ENCODE measurements at regions not wholly inside any gene's neighbourhood (a gene's known extent, or its start where the extent isn't known, plus 50 kb on each side); places are given as distances from the start of the nearest gene placed in this dataset.

GRCh38 chr2:226077841-226078240, 678.3 kb downstream of the NYAP2 start:
- no peak for DNase-seq (ENCODE audit: low read depth)

DNA sequence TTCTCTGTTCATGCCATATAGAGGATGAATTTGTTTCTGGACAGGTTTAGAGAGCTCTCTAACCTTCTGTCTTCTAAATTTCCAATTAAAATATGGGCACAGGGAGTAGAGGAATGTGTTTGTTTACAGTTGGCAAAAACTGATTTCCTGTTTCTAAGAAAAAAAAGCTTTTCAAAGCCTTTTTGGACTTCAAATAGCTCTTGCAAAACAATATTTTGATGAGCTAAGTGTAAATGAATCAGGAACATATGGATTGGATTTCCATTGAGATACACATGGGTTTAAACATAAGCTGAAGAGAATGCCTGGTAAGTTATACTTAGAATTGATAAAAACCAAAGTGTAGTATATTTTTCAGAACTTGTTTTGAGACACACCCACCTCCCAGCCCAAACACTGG, 677.5 kb downstream of the NYAP2 start:
- DNase-seq (ENCODE audit: low read depth), result no peak

- no peak for DNase-seq (ENCODE audit: low read depth)
Observed at GRCh38 chr2:226076529-226076928, 677.0 kb downstream of the NYAP2 start.

GRCh38 chr2:226074391-226074790, 674.9 kb downstream of the NYAP2 start:
- no peak for DNase-seq (ENCODE audit: low read depth)

DNA sequence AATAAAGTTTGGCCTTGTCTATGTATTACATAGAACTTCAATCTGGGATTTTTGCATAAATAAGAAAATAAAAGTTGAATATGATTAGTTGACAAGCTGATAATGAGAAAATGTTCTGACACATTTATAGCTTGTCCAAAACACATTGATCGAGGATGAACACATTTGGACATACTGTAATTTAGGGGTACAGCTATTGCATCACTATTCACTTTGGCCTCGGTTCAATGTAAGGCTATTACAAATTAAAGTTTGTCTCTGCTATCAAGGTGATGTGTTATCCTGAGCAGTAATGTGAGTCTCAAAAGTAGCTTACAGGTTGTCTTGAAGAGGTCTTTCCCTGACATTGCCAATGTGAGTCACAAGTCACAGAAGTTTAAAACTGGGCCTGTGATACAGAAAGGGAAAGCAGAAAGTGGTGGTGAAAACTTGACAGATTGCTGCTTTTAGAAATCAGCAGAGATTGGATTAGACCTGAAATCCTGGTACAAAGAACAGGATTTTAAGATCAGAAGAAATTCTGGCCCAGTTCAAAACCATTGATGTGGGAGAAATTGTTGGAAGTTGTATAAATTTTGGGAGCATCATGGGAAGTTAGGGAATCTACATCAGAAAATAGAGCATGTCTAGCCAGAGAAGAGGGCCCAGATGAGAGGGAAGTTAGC, 674.1 kb downstream of the NYAP2 start:
- no peak for DNase-seq (ENCODE audit: low read depth)

DNA sequence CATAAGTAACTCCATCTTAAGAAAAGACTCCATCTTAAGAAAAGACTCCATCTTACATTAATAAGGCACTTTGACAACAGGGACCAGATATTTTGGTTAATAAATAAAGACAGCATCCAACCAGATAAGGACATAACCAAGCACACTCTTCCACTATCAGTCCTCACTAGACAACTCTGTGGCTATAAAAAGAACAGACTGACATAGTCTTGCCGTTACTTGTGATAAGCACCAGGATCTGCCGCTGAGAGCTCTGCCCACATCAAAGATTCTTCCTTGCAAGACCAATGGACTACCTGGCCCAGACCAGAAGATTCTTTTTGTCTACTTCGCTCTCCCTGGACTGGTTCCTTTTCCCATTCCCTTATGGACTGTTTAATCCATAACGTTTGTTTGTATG, 667.4 kb downstream of the NYAP2 start:
- DNase-seq (ENCODE audit: low read depth), result no peak

DNA sequence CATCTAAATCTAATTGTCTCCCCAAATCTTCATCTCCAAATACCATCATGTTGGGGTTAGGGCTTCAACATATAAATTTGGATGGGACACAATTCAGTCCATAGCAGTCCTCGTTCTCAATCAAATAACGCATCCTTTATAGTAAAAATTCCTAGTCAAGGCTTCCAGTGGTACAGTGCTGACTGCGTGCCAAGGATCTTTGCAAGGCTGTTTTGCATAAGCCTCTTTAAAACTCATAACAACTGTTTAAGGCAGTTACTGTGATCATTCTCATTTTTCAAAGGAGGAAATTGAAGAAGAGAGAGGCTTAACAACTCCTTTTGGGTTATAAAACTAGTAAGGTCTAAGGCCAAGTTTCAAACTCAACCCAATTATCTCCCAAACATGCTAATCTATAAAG, 666.9 kb downstream of the NYAP2 start:
- DNase-seq (ENCODE audit: low read depth), result no peak

- no peak for DNase-seq (ENCODE audit: low read depth)
Observed at GRCh38 chr2:226064932-226065570, 665.5 kb downstream of the NYAP2 start.

GRCh38 chr2:226063704-226064440, 664.4 kb downstream of the NYAP2 start:
- DNase-seq (ENCODE audit: low read depth), result no peak

- DNase-seq (ENCODE audit: low read depth), result no peak
Observed at GRCh38 chr2:226059961-226060627, 660.6 kb downstream of the NYAP2 start.

DNA sequence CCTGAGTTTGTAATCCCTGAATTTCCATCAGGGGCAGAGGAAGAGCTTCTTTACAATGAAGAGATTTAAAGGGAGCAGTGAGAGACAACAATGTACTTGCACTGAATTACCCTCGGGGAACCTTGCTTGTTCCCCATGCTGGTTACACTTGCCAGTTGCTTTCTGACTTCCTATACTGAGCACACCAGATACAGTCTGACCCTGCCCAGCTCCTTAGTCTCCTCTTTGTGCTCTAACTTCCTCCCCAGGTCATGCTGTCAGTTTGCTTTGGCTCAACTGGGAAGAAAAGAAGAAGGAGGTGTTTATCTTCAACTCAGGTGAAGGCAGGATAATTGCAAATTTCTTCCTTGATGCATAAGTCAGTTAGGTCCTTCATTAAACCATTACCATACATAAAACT, 658.4 kb downstream of the NYAP2 start:
- no peak for DNase-seq (ENCODE audit: low read depth)

DNA sequence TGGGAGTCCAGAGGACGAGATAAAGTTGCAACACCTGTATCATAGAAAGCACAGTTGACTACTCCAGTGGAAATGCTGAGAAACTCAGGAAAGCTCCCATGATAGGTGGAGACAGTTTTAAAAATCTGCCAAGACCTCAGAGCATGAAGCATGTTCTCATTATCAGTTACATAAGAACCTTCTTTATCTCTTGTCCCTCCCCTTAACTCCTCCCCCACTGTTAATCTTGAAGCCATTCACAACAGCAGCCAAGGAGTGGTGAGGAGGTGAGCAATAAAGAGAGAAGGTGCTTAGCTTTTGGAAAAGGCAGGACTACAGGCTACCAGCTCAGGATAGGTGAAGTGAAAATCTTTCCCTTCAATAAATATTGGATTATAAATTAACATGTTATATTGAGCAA, 657.9 kb downstream of the NYAP2 start:
- DNase-seq (ENCODE audit: low read depth), result no peak

- DNase-seq (ENCODE audit: low read depth), result no peak
Observed at GRCh38 chr2:226052772-226053416, 653.4 kb downstream of the NYAP2 start.

- DNase-seq (ENCODE audit: low read depth), result no peak
Observed at GRCh38 chr2:226050822-226051221, 651.3 kb downstream of the NYAP2 start.

- no peak for DNase-seq (ENCODE audit: low read depth)
Observed at GRCh38 chr2:226048611-226049010, 649.1 kb downstream of the NYAP2 start.

- DNase-seq (ENCODE audit: low read depth), result no peak
Observed at GRCh38 chr2:226045080-226045479, 645.6 kb downstream of the NYAP2 start.

DNA sequence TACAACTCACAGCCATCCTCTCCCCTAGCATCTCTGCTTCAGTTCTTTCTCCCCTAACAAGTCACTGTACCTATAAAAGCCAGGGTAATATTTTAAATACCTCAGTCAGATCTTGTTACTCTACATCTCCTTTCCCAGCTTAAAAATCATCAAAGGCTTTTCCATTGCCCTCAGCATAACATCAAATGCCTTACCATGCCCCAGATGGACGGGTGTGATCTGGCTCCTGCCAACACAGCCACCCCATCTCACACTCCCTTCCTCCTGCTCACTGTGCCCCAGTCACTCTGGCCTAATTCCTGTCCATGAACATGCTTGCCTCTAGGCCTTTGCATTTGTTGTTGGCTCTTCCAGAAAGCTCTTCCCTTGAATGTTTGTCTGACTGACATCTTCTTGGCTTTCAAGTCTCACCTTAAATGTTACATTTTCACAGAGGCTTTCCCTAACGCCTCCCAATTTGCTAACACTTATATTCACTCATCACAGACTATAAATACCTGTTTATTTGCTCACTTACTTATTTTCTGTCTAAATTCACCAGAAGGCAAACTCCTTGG, 640.9 kb downstream of the NYAP2 start:
- DNase-seq (ENCODE audit: low read depth), result no peak

GRCh38 chr2:226037526-226037925, 638.0 kb downstream of the NYAP2 start:
- DNase-seq (ENCODE audit: low read depth), result no peak

- no peak for DNase-seq (ENCODE audit: low read depth)
Observed at GRCh38 chr2:226031647-226032501, 632.4 kb downstream of the NYAP2 start.

- DNase-seq (ENCODE audit: low read depth), result no peak
Observed at GRCh38 chr2:226030788-226031646, 631.5 kb downstream of the NYAP2 start.

Measured in activated T-helper 9 cell treated with anti-CD3 and anti-CD28 coated beads, Interleukin-2, amount 50 U/mL, for 16 hours (primary cell).